NCI-H2171 treated with DMSO at 0.1 percent for 48 hours (cell line): ENCODE measurements at regions not wholly inside any gene's neighbourhood (a gene's known extent, or its start where the extent isn't known, plus 50 kb on each side); places are given as distances from the start of the nearest gene placed in this dataset.
"Not testable (repeated sequence)": the region's sequence is repeated elsewhere in the genome, so short reads cannot be mapped to it uniquely, and the experiment has no call there.

Source experiments
- DNase-seq: peaks from one replicate; lab custom pipeline; 2025; lab: John Stamatoyannopoulos, UW

- not testable (repeated sequence) for DNase-seq
Observed at GRCh38 chr16:29274055-29275035, 132.2 kb downstream of the NPIPB11 start.

- not testable (repeated sequence) for DNase-seq
Observed at GRCh38 chr16:29273298-29274054, 133.0 kb downstream of the NPIPB11 start.

- not testable (repeated sequence) for DNase-seq
Observed at GRCh38 chr16:29271721-29272675, 134.5 kb downstream of the NPIPB11 start.

GRCh38 chr16:29270923-29271322, 135.6 kb downstream of the NPIPB11 start:
- DNase-seq = not testable (repeated sequence)

- not testable (repeated sequence) for DNase-seq
Observed at GRCh38 chr16:29270033-29270432, 136.5 kb downstream of the NPIPB11 start.

- not testable (repeated sequence) for DNase-seq
Observed at GRCh38 chr16:29269192-29269811, 137.2 kb downstream of the NPIPB11 start.

- DNase-seq = not testable (repeated sequence)
Observed at GRCh38 chr16:29268785-29269191, 137.7 kb downstream of the NPIPB11 start.

- DNase-seq = not testable (repeated sequence)
Observed at GRCh38 chr16:29268348-29268747, 138.2 kb downstream of the NPIPB11 start.

GRCh38 chr16:29267891-29268290, 138.6 kb downstream of the NPIPB11 start:
- DNase-seq = not testable (repeated sequence)

GRCh38 chr16:29267055-29267619, 139.4 kb downstream of the NPIPB11 start:
- DNase-seq = not testable (repeated sequence)

GRCh38 chr16:29266612-29267011, 139.9 kb downstream of the NPIPB11 start:
- not testable (repeated sequence) for DNase-seq

GRCh38 chr16:29265255-29265853, 141.2 kb downstream of the NPIPB11 start:
- DNase-seq = not testable (repeated sequence)

- DNase-seq = not testable (repeated sequence)
Observed at GRCh38 chr16:29264080-29264837, 142.3 kb downstream of the NPIPB11 start.

GRCh38 chr16:29262725-29263124, 143.8 kb downstream of the NPIPB11 start:
- DNase-seq = not testable (repeated sequence)

- not testable (repeated sequence) for DNase-seq
Observed at GRCh38 chr16:29261427-29262248, 144.9 kb downstream of the NPIPB11 start.

- DNase-seq = not testable (repeated sequence)
Observed at GRCh38 chr16:29260683-29261426, 145.7 kb downstream of the NPIPB11 start.

- DNase-seq = not testable (repeated sequence)
Observed at GRCh38 chr16:29259635-29260457, 146.7 kb downstream of the NPIPB11 start.
